Upper lobe of left lung (tissue), 4 donors: ENCODE measurements at regions not wholly inside any gene's neighbourhood (a gene's known extent, or its start where the extent isn't known, plus 50 kb on each side); places are given as distances from the start of the nearest gene placed in this dataset.

Source experiments
- EP300 ChIP-seq, 4 donors: sonication (generic); formaldehyde crosslinking; IDR thresholded peaks; one replicate each; pipeline ENCODE4 v1.5.1; 2017; ENCODE audit warnings: antibody characterized with exemption in 4 of 4, control low read depth in 2 of 4
- POLR2A ChIP-seq, 4 donors: fragments of 450-650 bp; IDR thresholded peaks; one replicate each; pipeline ENCODE4 v1.5.1; 2016 to 2017; ENCODE audit warnings: antibody characterized with exemption in 4 of 4, mild to moderate bottlenecking in 2 of 4
- POLR2AphosphoS5 ChIP-seq, 2 donors: sonication (generic); formaldehyde crosslinking; IDR thresholded peaks; one replicate each; pipeline ENCODE4 v1.5.1; 2017; ENCODE audit warnings: antibody characterized with exemption in 2 of 2
- TF ChIP-seq, protein P1 (sequence below), 6 experiments: fragments of 450-650 bp in 4 of 6; fragments of 200-600 bp in 2 of 6; sonication (generic) in 2 of 6; IDR thresholded peaks; one replicate each; pipeline ENCODE4 v1.5.1; 2016 to 2019; ENCODE audit warnings: antibody characterized with exemption in 6 of 6

DNA sequence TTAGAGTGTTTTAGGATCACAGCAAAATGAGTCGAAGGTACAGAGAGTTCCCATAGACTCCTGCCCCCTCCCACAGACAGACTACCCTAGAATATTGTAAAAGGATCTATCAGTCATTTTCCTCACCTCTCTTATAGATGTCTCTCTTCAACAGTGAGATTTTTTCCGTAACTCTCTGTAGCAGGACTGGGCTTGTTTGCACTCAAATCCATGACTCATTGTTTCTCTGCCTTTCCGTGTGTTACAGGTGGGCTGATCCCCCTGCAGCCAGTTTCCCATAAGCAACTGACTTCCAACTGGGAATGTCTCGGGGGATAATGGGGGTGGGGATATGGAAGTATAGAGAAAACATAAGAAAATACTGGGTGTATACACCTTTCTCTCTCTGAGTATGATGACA is 921.0 kb downstream of the GATA3 start:
- TF ChIP-seq POLR2A (IDR thresholded peaks at IDR 0.05) (no peak), POLR2AphosphoS5 (IDR thresholded peaks at IDR 0.05) (no peak), EP300 (IDR thresholded peaks at IDR 0.05) (no peak)
- TF ChIP-seq, protein P1, sequence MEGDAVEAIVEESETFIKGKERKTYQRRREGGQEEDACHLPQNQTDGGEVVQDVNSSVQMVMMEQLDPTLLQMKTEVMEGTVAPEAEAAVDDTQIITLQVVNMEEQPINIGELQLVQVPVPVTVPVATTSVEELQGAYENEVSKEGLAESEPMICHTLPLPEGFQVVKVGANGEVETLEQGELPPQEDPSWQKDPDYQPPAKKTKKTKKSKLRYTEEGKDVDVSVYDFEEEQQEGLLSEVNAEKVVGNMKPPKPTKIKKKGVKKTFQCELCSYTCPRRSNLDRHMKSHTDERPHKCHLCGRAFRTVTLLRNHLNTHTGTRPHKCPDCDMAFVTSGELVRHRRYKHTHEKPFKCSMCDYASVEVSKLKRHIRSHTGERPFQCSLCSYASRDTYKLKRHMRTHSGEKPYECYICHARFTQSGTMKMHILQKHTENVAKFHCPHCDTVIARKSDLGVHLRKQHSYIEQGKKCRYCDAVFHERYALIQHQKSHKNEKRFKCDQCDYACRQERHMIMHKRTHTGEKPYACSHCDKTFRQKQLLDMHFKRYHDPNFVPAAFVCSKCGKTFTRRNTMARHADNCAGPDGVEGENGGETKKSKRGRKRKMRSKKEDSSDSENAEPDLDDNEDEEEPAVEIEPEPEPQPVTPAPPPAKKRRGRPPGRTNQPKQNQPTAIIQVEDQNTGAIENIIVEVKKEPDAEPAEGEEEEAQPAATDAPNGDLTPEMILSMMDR (IDR thresholded peaks at IDR 0.05), result no peak
